Stomach (tissue), 4 donors: ENCODE measurements at regions not wholly inside any gene's neighbourhood (a gene's known extent, or its start where the extent isn't known, plus 50 kb on each side); places are given as distances from the start of the nearest gene placed in this dataset.

Source experiments
- EP300 ChIP-seq: sonication (generic); formaldehyde crosslinking; IDR thresholded peaks from one replicate; pipeline ENCODE4 v1.6.1; 2017; ENCODE audit warnings: antibody characterized with exemption
- POLR2AphosphoS5 ChIP-seq, 3 donors: sonication (generic); formaldehyde crosslinking; IDR thresholded peaks; one replicate each; pipeline ENCODE4 v1.6.1; 2016; ENCODE audit warnings: antibody characterized with exemption in 3 of 3
- TF ChIP-seq, protein P1 (sequence below), 7 experiments: fragments of 450-650 bp in 4 of 7; fragments of 200-600 bp in 3 of 7; sonication (generic) in 3 of 7; IDR thresholded peaks; one replicate each; pipeline ENCODE4 v1.5.1; 2016 to 2019; ENCODE audit warnings: antibody characterized with exemption in 7 of 7, control low read depth in 2 of 7, mild to moderate bottlenecking in 1 of 7

GRCh38 chr2:56127010-56127409, 56.8 kb upstream of the CCDC85A start:
- TF ChIP-seq, protein P1, sequence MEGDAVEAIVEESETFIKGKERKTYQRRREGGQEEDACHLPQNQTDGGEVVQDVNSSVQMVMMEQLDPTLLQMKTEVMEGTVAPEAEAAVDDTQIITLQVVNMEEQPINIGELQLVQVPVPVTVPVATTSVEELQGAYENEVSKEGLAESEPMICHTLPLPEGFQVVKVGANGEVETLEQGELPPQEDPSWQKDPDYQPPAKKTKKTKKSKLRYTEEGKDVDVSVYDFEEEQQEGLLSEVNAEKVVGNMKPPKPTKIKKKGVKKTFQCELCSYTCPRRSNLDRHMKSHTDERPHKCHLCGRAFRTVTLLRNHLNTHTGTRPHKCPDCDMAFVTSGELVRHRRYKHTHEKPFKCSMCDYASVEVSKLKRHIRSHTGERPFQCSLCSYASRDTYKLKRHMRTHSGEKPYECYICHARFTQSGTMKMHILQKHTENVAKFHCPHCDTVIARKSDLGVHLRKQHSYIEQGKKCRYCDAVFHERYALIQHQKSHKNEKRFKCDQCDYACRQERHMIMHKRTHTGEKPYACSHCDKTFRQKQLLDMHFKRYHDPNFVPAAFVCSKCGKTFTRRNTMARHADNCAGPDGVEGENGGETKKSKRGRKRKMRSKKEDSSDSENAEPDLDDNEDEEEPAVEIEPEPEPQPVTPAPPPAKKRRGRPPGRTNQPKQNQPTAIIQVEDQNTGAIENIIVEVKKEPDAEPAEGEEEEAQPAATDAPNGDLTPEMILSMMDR (IDR thresholded peaks at IDR 0.05): no peak
- TF ChIP-seq POLR2AphosphoS5 (IDR thresholded peaks at IDR 0.05): no peak
- no peak for TF ChIP-seq EP300
